ENCODE measurements at regions not wholly inside any gene's neighbourhood (a gene's known extent, or its start where the extent isn't known, plus 50 kb on each side); places are given as distances from the start of the nearest gene placed in this dataset.

GRCh38 chr2:51681854-51682253, 649.9 kb upstream of the NRXN1 start:
- no peak for DNase-seq

DNA sequence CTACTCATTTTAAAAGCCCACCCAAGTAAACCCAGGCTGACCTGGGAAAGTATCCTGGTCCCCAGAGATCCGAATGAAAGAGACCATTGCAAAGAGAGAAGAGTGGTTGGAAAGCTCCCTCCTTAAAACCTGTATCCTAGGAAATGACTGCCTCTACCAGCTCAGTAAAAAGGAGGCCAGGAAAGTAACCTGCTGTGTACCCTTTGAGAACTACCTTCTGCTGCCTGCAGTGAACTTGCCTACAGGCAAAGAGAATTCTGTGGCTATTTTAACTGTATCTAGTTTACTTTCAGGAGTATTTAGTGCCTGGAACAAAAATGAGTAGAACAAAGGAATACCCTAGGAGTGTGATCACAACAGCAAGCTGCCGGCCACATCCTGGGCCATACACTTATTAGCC, 641.7 kb upstream of the NRXN1 start:
- no peak for DNase-seq

GRCh38 chr2:51667679-51668078, 635.7 kb upstream of the NRXN1 start:
- DNase-seq: no peak

GRCh38 chr2:51662187-51662586, 630.3 kb upstream of the NRXN1 start:
- no peak for DNase-seq

GRCh38 chr2:51657849-51658248, 625.9 kb upstream of the NRXN1 start:
- DNase-seq: no peak

- DNase-seq: no peak
Measured at GRCh38 chr2:51650769-51651168, 618.8 kb upstream of the NRXN1 start.

DNA sequence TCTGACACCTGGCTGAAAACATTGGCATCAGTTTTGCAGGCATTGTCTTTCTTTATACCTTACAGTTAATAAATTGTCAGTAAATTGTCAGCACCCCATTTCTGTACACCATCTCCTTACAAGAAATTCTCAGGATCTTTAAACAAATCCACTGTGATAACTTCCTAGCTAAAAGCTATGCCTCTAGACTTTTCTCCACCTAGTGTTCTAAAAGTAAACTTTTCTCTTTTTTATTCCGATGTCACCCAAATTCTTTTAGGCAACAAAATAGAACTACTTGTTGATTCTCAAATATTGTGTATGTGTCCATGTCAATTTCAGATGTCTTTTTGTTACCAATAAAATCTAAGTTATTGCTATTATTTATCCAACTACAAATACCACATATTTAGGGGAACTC, 617.4 kb upstream of the NRXN1 start:
- no peak for DNase-seq

- DNase-seq: no peak
Measured at GRCh38 chr2:51638811-51639210, 606.9 kb upstream of the NRXN1 start.

DNA sequence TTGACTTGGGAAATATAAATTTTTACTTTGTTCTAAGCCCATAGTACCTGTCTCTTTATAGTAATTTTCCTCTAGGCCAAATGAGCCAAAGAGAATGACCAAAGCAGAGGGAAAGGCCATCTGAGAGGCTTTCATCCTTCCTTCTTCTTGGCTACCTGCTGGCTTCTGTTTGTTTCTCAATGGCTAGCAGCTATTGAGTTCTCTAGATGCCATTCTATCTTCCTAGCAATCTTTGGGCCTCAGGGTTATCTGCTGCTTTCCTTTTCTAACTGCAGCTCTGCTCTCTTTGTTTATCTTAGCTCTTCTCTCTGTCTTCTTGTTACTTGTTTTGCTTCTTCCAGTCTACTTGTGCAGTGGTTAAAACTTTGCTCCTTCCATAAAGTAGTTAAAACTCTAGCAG, 601.1 kb upstream of the NRXN1 start:
- no peak for DNase-seq

GRCh38 chr2:51629406-51629805, 597.5 kb upstream of the NRXN1 start:
- no peak for DNase-seq

GRCh38 chr2:51628917-51629316, 597.0 kb upstream of the NRXN1 start:
- no peak for DNase-seq

GRCh38 chr2:51624995-51625394, 593.1 kb upstream of the NRXN1 start:
- DNase-seq: no peak

GRCh38 chr2:51620796-51621195, 588.9 kb upstream of the NRXN1 start:
- DNase-seq: no peak

DNA sequence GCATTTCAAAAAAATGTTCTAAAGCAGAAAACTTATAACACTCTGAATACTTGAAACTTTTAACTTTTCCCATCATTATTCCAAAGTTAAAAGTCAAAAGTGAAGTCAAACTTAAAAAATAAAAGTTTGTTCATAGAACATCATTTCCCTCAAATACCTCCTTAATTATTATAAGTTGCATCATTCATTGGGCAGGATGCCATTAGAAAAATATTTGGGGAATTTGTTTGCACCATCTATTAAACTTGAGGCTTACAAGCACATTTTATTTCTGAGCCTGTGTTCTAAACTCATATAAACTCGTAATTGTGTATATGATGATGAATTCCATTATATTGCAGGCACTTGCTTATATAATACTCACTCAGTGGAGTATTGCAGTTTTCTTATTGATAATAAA, 588.0 kb upstream of the NRXN1 start:
- no peak for DNase-seq

- no peak for DNase-seq
Measured at GRCh38 chr2:51612387-51612786, 580.5 kb upstream of the NRXN1 start.

DNA sequence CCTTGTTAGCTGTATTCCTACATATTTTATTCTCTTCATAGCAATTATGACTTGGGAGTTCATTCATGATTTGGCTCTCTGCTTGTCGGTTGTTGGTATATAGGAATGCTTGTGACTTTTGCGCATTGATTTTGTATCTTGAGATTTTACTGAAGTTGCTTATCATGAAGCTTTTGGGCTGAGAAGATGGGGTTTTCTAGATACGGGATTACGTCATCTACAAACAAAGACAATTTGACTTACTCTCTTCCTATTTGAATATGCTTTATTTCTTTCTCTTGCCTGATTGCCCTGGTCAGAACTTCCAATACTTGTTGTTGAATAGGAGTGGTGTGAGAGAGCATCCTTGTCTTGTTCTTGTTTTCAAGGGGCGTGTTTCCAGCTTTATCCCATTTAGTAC, 569.8 kb upstream of the NRXN1 start:
- no peak for DNase-seq

GRCh38 chr2:51597086-51597485, 565.2 kb upstream of the NRXN1 start:
- DNase-seq: no peak

DNA sequence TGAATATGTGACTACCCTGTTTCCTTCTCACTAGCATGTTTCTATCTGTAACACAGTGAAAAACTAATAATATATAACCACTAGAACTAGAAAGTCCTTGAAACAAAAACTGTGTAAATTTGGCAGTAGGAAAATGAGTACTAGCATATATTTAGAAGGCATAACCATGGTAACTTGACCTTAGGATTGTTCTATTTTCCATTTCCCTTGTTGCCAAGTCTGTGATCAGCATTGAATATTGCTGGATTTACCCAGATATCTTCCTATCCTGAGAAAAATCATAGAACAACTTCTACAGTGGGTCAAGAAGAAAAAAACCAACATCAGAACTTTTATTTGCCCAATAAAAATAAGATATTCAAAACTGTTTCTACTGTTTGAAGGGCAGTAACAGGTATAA, 563.9 kb upstream of the NRXN1 start:
- DNase-seq: no peak

- no peak for DNase-seq
Measured at GRCh38 chr2:51581636-51582267, 549.8 kb upstream of the NRXN1 start.

GRCh38 chr2:51579412-51579811, 547.5 kb upstream of the NRXN1 start:
- no peak for DNase-seq

GRCh38 chr2:51575181-51575580, 543.2 kb upstream of the NRXN1 start:
- no peak for DNase-seq

DNA sequence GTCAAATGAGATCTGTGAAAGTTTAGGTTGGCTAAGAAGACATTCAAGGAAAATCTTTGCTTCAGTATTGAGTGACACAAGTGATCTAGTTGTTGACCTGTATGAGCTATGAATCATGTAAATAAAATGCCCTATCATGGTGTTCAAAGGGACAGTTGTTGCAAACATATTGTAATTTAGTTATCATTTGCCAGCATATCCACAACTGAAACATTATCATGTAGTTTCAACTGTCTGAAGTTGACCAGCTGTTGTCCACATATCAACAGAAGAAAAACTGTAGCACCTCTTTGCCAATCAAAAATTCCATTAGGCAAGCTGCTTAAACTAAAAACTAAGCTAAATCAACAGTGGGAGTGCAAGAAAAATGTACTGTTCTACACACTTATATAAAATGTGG, 527.1 kb upstream of the NRXN1 start:
- DNase-seq: no peak

DNA sequence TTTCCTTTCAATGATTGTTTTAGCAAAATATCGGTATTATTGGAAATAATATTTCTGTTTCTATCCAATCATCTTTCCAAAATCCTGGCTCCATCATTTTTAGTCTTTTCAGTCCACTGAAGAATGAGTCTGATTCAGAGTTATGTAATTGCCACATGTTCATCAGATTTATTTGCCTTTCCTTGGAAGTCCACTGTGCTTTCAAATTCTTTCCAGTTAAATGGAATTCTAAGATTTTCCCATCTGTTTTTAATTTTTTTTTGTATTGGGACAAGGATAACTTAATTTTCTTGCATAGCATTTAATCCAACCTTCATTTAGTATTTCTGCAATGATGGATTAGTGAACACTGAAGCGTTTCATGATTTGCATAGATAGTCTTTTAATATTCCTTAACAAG, 521.5 kb upstream of the NRXN1 start:
- no peak for DNase-seq

DNA sequence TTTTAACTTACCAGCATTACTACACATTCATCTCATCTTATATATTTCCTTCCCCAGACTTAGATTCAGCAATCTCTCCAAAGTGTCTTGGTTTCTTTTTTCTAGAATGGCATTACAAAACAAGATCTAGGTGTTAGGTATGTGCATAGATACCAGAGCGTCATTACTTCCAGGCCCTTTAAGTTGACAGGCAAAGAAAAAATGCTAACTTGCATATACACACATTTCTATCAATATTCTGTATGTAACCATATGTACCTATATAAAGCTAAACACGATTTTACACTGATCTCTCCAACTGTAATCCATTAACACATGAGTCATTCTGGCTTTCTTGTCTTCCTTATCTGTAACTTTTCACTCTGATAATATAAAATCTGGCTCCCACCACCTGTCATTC, 503.8 kb upstream of the NRXN1 start:
- DNase-seq: no peak

DNA sequence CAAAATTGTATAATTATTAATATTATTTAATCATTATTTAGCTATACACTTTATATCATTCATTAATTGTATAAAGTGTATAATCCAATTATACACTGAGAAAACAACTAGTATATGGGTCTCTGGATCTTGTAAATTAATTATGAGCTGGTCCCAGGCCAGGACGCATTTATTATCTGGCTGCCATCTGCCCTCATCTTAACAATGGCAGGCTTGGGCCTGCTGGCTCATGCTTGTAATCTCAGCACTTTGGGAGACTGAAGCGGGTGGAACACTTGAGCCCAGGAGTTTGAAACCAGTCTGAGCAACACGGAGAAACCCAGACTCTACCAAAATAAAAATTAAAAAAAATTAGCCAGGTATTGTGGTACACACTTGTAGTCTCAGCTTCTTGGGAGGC, 502.2 kb upstream of the NRXN1 start:
- DNase-seq: no peak

- no peak for DNase-seq
Measured at GRCh38 chr2:51528156-51528555, 496.2 kb upstream of the NRXN1 start.

Measured in activated naive CD4-positive, alpha-beta T cell treated with Interleukin-2 at 50 U/mL for 16 hours (primary cell).